Transverse colon (tissue), 4 donors: ENCODE measurements at regions not wholly inside any gene's neighbourhood (a gene's known extent, or its start where the extent isn't known, plus 50 kb on each side); places are given as distances from the start of the nearest gene placed in this dataset.

Experiments used
- DNase-seq: peaks from one replicate; pipeline ENCODE4 v3.0.0-alpha.2; 2019
- H3K27ac ChIP-seq, 4 donors: fragments of 200-600 bp; sonication (generic); 2 replicates each; pipeline ENCODE4 v1.5.1; 2016 to 2018; ENCODE audit warnings: inconsistent platforms in 4 of 4
- H3K27me3 ChIP-seq: fragments of 200-600 bp; sonication (generic); 2 replicates; pipeline ENCODE4 v1.5.1; 2017; ENCODE audit warnings: inconsistent platforms
- H3K36me3 ChIP-seq, 4 donors: fragments of 200-600 bp; sonication (generic); 2 replicates each; pipeline ENCODE4 v1.5.1; 2017 to 2019; ENCODE audit warnings: inconsistent platforms in 4 of 4
- H3K4me1 ChIP-seq, 4 donors: fragments of 200-600 bp; sonication (generic); 2 replicates each; pipeline ENCODE4 v1.5.1; 2017 to 2020; ENCODE audit warnings: inconsistent platforms in 4 of 4
- H3K4me3 ChIP-seq, 4 donors: fragments of 200-600 bp; sonication (generic); 1 replicate in 1 of 4; 2 replicates in 3 of 4; pipeline versions ENCODE4 v1.5.1 to v1.6.1; 2017 to 2019; ENCODE audit warnings: inconsistent platforms in 4 of 4
- H3K9me3 ChIP-seq, 2 donors: fragments of 200-600 bp; sonication (generic); 2 replicates each; pipeline ENCODE4 v1.5.1; 2017 to 2019; ENCODE audit warnings: inconsistent platforms in 2 of 2
- CTCF ChIP-seq, 5 experiments: fragments of 200-600 bp in 3 of 5; fragments of 450-650 bp in 2 of 5; sonication (generic) in 3 of 5; IDR thresholded peaks; 1 replicate in 2 of 5; 2 replicates in 3 of 5; pipeline ENCODE4 v1.5.1; 2016 to 2017; ENCODE audit warnings: antibody characterized with exemption in 5 of 5, inconsistent platforms in 3 of 5, mild to moderate bottlenecking in 2 of 5, moderate library complexity in 1 of 5
- EP300 ChIP-seq: sonication (generic); formaldehyde crosslinking; IDR thresholded peaks from one replicate; pipeline ENCODE4 v1.6.1; 2017; ENCODE audit warnings: antibody characterized with exemption, low read depth
- POLR2A ChIP-seq: fragments of 450-650 bp; IDR thresholded peaks from one replicate; pipeline ENCODE4 v1.6.1; 2016; ENCODE audit warnings: antibody characterized with exemption, mild to moderate bottlenecking, moderate library complexity
- POLR2AphosphoS5 ChIP-seq, 3 donors: sonication (generic); formaldehyde crosslinking; IDR thresholded peaks; one replicate each; pipeline ENCODE4 v1.6.1; 2016; ENCODE audit warnings: antibody characterized with exemption in 3 of 3
- WGBS, 2 donors: methylation state at CpG; one replicate each; pipeline ENCODE4 v1.1.5; 2018; ENCODE audit warnings: low coverage in 1 of 2; 5-methylcytosine and 5-hydroxymethylcytosine counted together
- in situ Hi-C, 4 donors: fragments of 200-750 bp; cut with MboI; loops; one replicate each; pipeline versions ENCODE4 v1.15.0 to v1.15.1; 2017; ENCODE audit warnings: low sequenced_read_pairs in 3 of 4, low pct_ligation_motif_present in 1 of 4, low pct_unique_long_range_greater_than_20kb in 1 of 4
- intact Hi-C: fragments of 100-400 bp; cut with DNase I; formaldehyde crosslinking; loops from one replicate; pipeline ENCODE4 v1.15.1; 2023; ENCODE audit warnings: low total_unique reads

- in situ Hi-C loops: no loop called here
- Histone ChIP-seq H3K36me3 (no peaks in the 10 kb centered on the region), H3K9me3 (no peaks in the 10 kb centered on the region), H3K27me3 (no peaks in the 10 kb centered on the region), H3K27ac (no peak overlapping the region), H3K4me3 (no peak overlapping the region), H3K4me1 (peaks cover 0 to 3% (median 0%) of the 10 kb centered on the region in 4 donors)
- no peak for DNase-seq
- no peak for TF ChIP-seq EP300
- TF ChIP-seq POLR2A: no peak
- no peak for TF ChIP-seq POLR2AphosphoS5 (IDR thresholded peaks at IDR 0.05)
- intact Hi-C loops: no loop called here
- 79% methylated on average over 7 to 9 of the region's 9 CpGs for WGBS, 2 donors
Measured at GRCh38 chr10:89078724-89079672, 88.4 kb downstream of the FAS start.

- no peak overlapping the region for H3K4me3 ChIP-seq
- in situ Hi-C loops (no loop called here), intact Hi-C loops (no loop called here)
- H3K4me1 ChIP-seq: peaks cover 0 to 3% (median 0%) of the 10 kb centered on the region in 4 donors
- H3K27me3 ChIP-seq: no peaks in the 10 kb centered on the region
- DNase-seq: no peak
- TF ChIP-seq CTCF (IDR thresholded peaks at IDR 0.05) (no peak), POLR2A (no peak), POLR2AphosphoS5 (IDR thresholded peaks at IDR 0.05) (no peak), EP300 (no peak)
- H3K9me3 ChIP-seq: no peaks in the 10 kb centered on the region
- 88 to 94% methylated on average over 2 of the region's 2 CpGs for WGBS, 2 donors
- H3K27ac ChIP-seq: no peak overlapping the region
- no peaks in the 10 kb centered on the region for H3K36me3 ChIP-seq
Measured at GRCh38 chr10:89076120-89076519, 85.5 kb downstream of the FAS start.

GRCh38 chr10:89075631-89076030 lies 85.0 kb downstream of the FAS start:
- intact Hi-C loops: no loop called here

GRCh38 chr10:89074120-89074519 lies 83.5 kb downstream of the FAS start:
- TF ChIP-seq POLR2A: no peak
- no peak for TF ChIP-seq EP300
- no peak for TF ChIP-seq CTCF (IDR thresholded peaks at IDR 0.05)
- TF ChIP-seq POLR2AphosphoS5 (IDR thresholded peaks at IDR 0.05): peak in 1 of 3 donors; percentile 4

More at GRCh38 chr10:89075631-89076030, 85.0 kb downstream of the FAS start:
- Histone ChIP-seq H3K4me3 (no peak overlapping the region), H3K36me3 (no peaks in the 10 kb centered on the region), H3K27me3 (no peaks in the 10 kb centered on the region), H3K4me1 (no peaks in the 10 kb centered on the region), H3K27ac (no peak overlapping the region), H3K9me3 (no peaks in the 10 kb centered on the region)
- TF ChIP-seq CTCF (IDR thresholded peaks at IDR 0.05) (no peak), POLR2AphosphoS5 (IDR thresholded peaks at IDR 0.05) (no peak), POLR2A (no peak), EP300 (no peak)
- WGBS, 2 donors: 98 to 100% methylated on average over 1 of the region's 1 CpG
- DNase-seq: no peak
- in situ Hi-C loops: no loop called here

More at GRCh38 chr10:89074120-89074519, 83.5 kb downstream of the FAS start:
- no peaks in the 10 kb centered on the region for H3K9me3 ChIP-seq
- intact Hi-C loops: no loop called here
- H3K4me3 ChIP-seq: no peak overlapping the region
- WGBS, 2 donors: 51 to 55% methylated on average over 3 of the region's 3 CpGs
- H3K27me3 ChIP-seq: no peaks in the 10 kb centered on the region
- no peaks in the 10 kb centered on the region for H3K4me1 ChIP-seq
- no peak for DNase-seq
- no peaks in the 10 kb centered on the region for H3K36me3 ChIP-seq
- in situ Hi-C loops: no loop called here
- H3K27ac ChIP-seq: no peak overlapping the region
